ENCODE measurements at regions not wholly inside any gene's neighbourhood (a gene's known extent, or its start where the extent isn't known, plus 50 kb on each side); places are given as distances from the start of the nearest gene placed in this dataset.

DNA sequence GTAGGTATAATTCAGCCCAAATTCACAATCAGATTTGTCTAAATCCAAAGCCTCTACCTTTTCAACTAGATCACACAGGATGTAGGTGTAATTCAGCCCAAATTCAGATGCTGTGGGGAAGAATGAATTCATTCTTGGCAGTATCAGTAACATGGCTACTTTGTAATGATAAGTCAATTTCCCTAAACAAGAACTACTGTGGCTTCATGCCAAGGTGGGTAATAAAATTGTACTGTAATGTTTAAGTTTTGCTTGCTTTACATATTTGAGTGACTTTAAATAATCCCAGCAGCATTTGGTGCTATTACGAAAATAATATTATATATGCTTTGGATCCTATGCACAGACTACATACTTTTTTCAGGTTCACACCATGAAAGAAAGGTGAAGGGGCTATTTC, 239.1 kb downstream of the HDGFL1 start:
- Histone ChIP-seq H3K4me3 (no peak overlapping the region), H3K36me3 (no peaks in the 10 kb centered on the region), H3K4me1 (no peaks in the 10 kb centered on the region), H3K27ac (no peak overlapping the region), H3K27me3 (replicated peaks in 1 of 7) (no peaks in the 10 kb centered on the region), H3K9me3 (no peaks in the 10 kb centered on the region)
- WGBS, 5 donors, result 88 to 96% (median 91%) methylated on average over 1 of the region's 1 CpG
- no peak for TF ChIP-seq POLR2AphosphoS5 (IDR thresholded peaks at IDR 0.05)
- TF ChIP-seq POLR2A (IDR thresholded peaks at IDR 0.05), result no peak
- TF ChIP-seq, protein P1, sequence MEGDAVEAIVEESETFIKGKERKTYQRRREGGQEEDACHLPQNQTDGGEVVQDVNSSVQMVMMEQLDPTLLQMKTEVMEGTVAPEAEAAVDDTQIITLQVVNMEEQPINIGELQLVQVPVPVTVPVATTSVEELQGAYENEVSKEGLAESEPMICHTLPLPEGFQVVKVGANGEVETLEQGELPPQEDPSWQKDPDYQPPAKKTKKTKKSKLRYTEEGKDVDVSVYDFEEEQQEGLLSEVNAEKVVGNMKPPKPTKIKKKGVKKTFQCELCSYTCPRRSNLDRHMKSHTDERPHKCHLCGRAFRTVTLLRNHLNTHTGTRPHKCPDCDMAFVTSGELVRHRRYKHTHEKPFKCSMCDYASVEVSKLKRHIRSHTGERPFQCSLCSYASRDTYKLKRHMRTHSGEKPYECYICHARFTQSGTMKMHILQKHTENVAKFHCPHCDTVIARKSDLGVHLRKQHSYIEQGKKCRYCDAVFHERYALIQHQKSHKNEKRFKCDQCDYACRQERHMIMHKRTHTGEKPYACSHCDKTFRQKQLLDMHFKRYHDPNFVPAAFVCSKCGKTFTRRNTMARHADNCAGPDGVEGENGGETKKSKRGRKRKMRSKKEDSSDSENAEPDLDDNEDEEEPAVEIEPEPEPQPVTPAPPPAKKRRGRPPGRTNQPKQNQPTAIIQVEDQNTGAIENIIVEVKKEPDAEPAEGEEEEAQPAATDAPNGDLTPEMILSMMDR (IDR thresholded peaks at IDR 0.05 in 8 of 11, conservative IDR thresholded peaks at IDR 0.05 in 3 of 11), result no peak
- DNase-seq, result no peak
- intact Hi-C loops (cut with DNase I; ENCODE audit: low total_unique reads), result no loop called here

DNA sequence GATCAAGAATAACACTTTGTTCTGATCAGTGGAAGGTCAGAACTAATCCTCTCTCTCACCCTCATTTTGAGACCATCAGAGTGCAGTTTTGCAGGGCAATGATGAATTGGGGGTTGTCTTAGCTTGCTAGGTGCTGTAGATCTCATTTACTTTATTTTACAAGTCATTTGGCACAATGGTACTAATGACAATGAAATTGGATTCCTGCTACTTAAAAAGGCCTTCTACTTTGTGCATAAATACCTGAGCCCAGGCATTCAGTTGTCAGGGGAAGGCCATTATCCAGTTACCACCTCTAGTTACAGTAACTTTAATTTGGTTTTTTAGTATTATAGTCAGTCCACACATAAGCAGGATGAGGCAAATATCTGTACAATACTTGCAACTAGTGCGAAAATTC, 240.0 kb downstream of the HDGFL1 start:
- Histone ChIP-seq H3K36me3 (no peaks in the 10 kb centered on the region), H3K27me3 (replicated peaks in 1 of 7) (no peaks in the 10 kb centered on the region), H3K9me3 (no peaks in the 10 kb centered on the region), H3K27ac (no peak overlapping the region), H3K4me3 (no peak overlapping the region), H3K4me1 (no peaks in the 10 kb centered on the region)
- intact Hi-C loops (cut with DNase I; ENCODE audit: low total_unique reads), result no loop called here
- 68 to 86% (median 79%) methylated on average over 1 of the region's 1 CpG for WGBS, 5 donors
- no peak for DNase-seq
- TF ChIP-seq, protein P1 (IDR thresholded peaks at IDR 0.05 in 8 of 11, conservative IDR thresholded peaks at IDR 0.05 in 3 of 11), result no peak
- TF ChIP-seq POLR2A (IDR thresholded peaks at IDR 0.05) (no peak), POLR2AphosphoS5 (IDR thresholded peaks at IDR 0.05) (no peak)

DNA sequence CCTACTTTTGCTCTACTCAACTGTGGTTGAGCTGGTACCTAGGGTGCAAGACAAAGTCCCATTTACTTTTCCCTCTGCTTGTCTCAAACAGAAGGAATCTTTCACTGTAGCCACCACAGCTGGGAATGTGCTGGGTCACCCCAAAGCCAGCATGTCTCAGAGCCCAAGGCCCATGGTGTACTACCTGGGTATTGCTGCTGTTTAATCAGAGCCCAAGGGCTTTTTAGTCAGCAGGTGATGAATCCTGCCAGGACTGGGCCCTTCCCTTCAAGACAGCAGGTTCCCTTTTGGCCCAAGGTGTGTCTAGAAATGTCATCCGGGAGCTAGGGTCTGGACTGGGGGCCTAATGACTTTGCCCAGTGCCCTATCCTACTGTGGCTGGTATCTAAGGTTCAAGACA, 249.8 kb downstream of the HDGFL1 start:
- 60 to 90% (median 86%) methylated on average over 1 of the region's 1 CpG for WGBS, 5 donors
- Histone ChIP-seq H3K4me1 (no peaks in the 10 kb centered on the region), H3K36me3 (no peaks in the 10 kb centered on the region), H3K27me3 (replicated peaks in 1 of 7) (no peaks in the 10 kb centered on the region), H3K9me3 (peaks cover 0 to 4% (median 0%) of the 10 kb centered on the region in 8 donors), H3K4me3 (no peak overlapping the region), H3K27ac (no peak overlapping the region)
- TF ChIP-seq, protein P1 (IDR thresholded peaks at IDR 0.05 in 8 of 11, conservative IDR thresholded peaks at IDR 0.05 in 3 of 11), result no peak
- TF ChIP-seq POLR2A (IDR thresholded peaks at IDR 0.05) (no peak), POLR2AphosphoS5 (IDR thresholded peaks at IDR 0.05) (no peak)
- intact Hi-C loops (cut with DNase I; ENCODE audit: low total_unique reads), result no loop called here
- no peak for DNase-seq

DNA sequence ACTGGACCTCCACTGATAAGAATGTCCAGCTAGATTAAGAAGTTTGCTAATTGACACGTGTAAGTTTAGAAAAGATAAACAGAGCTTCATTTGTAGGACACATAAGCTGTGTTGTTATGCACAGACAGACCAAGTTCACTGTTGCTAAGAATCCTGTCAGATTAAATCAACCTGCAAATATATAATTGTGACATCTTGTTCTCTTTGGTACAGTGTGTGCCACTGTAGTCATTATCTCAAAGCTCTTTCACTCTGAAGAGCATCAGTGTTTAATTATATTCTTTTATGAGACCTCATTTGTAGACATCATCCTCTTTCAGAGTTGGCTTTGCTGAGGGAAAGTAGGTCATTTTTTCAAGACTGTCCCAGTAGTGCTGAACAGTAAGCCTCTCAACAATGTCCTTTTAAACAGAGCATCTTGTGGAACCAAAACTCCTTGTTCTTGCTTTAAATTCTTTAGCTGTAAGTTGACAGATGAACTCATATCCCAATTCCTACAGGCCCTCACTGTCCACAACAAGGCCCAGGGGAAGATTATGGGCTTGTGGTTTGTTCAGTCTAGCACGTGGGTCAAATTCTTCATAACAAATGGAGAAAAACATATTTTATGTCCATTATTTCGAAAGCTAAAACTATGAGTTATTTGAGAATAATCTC, 252.4 kb downstream of the HDGFL1 start:
- WGBS, 5 donors, result 44 to 87% (median 79%) methylated on average over 3 of the region's 3 CpGs
- DNase-seq, result no peak
- no peaks in the 10 kb centered on the region for H3K9me3 ChIP-seq
- no peak overlapping the region for H3K27ac ChIP-seq
- H3K36me3 ChIP-seq, result no peaks in the 10 kb centered on the region
- no peaks in the 10 kb centered on the region for H3K27me3 ChIP-seq (replicated peaks in 1 of 7)
- intact Hi-C loops (cut with DNase I; ENCODE audit: low total_unique reads), result no loop called here
- H3K4me3 ChIP-seq, result no peak overlapping the region
- H3K4me1 ChIP-seq, result no peaks in the 10 kb centered on the region
- TF ChIP-seq POLR2A (IDR thresholded peaks at IDR 0.05) (no peak), POLR2AphosphoS5 (IDR thresholded peaks at IDR 0.05) (no peak)
- TF ChIP-seq, protein P1 (IDR thresholded peaks at IDR 0.05 in 8 of 11, conservative IDR thresholded peaks at IDR 0.05 in 3 of 11), result no peak
